Uterus (tissue), 2 donors: ENCODE measurements at regions not wholly inside any gene's neighbourhood (a gene's known extent, or its start where the extent isn't known, plus 50 kb on each side); places are given as distances from the start of the nearest gene placed in this dataset.

Experiments
- POLR2A ChIP-seq, 2 donors: fragments of 450-650 bp; IDR thresholded peaks; one replicate each; pipeline ENCODE4 v1.6.1; 2016; ENCODE audit warnings: antibody characterized with exemption in 2 of 2, mild to moderate bottlenecking in 1 of 2, moderate library complexity in 1 of 2
- TF ChIP-seq, protein P1 (sequence below), 4 experiments: fragments of 200-600 bp in 2 of 4; fragments of 450-650 bp in 2 of 4; sonication (generic) in 2 of 4; IDR thresholded peaks; one replicate each; pipeline ENCODE4 v1.5.1; 2016 to 2019; ENCODE audit warnings: antibody characterized with exemption in 4 of 4, mild to moderate bottlenecking in 2 of 4, moderate library complexity in 1 of 4

DNA sequence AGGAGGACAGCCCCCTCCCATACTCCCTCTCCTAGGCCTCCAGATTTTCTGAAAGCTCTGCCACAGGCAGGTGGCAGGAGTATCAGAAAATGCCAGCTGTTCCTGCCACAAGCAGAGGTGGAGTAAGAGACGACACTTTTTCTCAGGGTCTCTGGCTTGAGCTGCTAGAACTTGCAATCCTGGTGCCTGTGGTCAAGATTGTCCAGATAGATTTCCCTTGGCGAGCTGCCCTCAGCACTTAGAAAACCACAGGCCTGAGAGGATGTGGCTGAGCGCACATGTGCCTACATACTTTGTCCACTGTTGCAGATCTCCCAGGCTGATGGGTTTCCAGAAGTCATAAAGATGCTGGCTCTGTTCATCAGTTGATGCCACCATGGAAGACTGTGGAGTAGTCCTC is 65.7 kb upstream of the NAV2 start:
- TF ChIP-seq, protein P1, sequence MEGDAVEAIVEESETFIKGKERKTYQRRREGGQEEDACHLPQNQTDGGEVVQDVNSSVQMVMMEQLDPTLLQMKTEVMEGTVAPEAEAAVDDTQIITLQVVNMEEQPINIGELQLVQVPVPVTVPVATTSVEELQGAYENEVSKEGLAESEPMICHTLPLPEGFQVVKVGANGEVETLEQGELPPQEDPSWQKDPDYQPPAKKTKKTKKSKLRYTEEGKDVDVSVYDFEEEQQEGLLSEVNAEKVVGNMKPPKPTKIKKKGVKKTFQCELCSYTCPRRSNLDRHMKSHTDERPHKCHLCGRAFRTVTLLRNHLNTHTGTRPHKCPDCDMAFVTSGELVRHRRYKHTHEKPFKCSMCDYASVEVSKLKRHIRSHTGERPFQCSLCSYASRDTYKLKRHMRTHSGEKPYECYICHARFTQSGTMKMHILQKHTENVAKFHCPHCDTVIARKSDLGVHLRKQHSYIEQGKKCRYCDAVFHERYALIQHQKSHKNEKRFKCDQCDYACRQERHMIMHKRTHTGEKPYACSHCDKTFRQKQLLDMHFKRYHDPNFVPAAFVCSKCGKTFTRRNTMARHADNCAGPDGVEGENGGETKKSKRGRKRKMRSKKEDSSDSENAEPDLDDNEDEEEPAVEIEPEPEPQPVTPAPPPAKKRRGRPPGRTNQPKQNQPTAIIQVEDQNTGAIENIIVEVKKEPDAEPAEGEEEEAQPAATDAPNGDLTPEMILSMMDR (IDR thresholded peaks at IDR 0.05) = no peak
- no peak for TF ChIP-seq POLR2A (IDR thresholded peaks at IDR 0.05)
